NCI-H446 treated with DMSO at 0.1 percent for 48 hours (cell line): ENCODE measurements at regions not wholly inside any gene's neighbourhood (a gene's known extent, or its start where the extent isn't known, plus 50 kb on each side); places are given as distances from the start of the nearest gene placed in this dataset.

Experiments
- DNase-seq: peaks from one replicate; lab custom pipeline; 2025; lab: John Stamatoyannopoulos, UW

GRCh38 chr2:67041051-67041450 lies 356.1 kb upstream of the ETAA1 start:
- DNase-seq = no peak

GRCh38 chr2:67043781-67044478 lies 353.2 kb upstream of the ETAA1 start:
- DNase-seq = no peak

GRCh38 chr2:67046591-67046990 lies 350.5 kb upstream of the ETAA1 start:
- no peak for DNase-seq

- no peak for DNase-seq
Measured at GRCh38 chr2:67048314-67048713, 348.8 kb upstream of the ETAA1 start.

- no peak for DNase-seq
Measured at GRCh38 chr2:67050622-67051021, 346.5 kb upstream of the ETAA1 start.

- DNase-seq = no peak
Measured at GRCh38 chr2:67054728-67055127, 342.4 kb upstream of the ETAA1 start.

GRCh38 chr2:67055387-67056304 lies 341.5 kb upstream of the ETAA1 start:
- no peak for DNase-seq

GRCh38 chr2:67057123-67057522 lies 340.0 kb upstream of the ETAA1 start:
- no peak for DNase-seq

- no peak for DNase-seq
Measured at GRCh38 chr2:67057901-67058703, 339.0 kb upstream of the ETAA1 start.

- no peak for DNase-seq
Measured at GRCh38 chr2:67065046-67065445, 332.1 kb upstream of the ETAA1 start.

- DNase-seq = no peak
Measured at GRCh38 chr2:67066782-67067181, 330.4 kb upstream of the ETAA1 start.

- DNase-seq = no peak
Measured at GRCh38 chr2:67067656-67068055, 329.5 kb upstream of the ETAA1 start.

GRCh38 chr2:67070826-67071225 lies 326.3 kb upstream of the ETAA1 start:
- no peak for DNase-seq

GRCh38 chr2:67075056-67075455 lies 322.1 kb upstream of the ETAA1 start:
- DNase-seq = no peak

GRCh38 chr2:67075530-67076238 lies 321.4 kb upstream of the ETAA1 start:
- no peak for DNase-seq

- no peak for DNase-seq
Measured at GRCh38 chr2:67076239-67076624, 320.9 kb upstream of the ETAA1 start.

- no peak for DNase-seq
Measured at GRCh38 chr2:67079729-67080128, 317.4 kb upstream of the ETAA1 start.

GRCh38 chr2:67082813-67083212 lies 314.3 kb upstream of the ETAA1 start:
- DNase-seq = no peak

GRCh38 chr2:67083951-67084350 lies 313.2 kb upstream of the ETAA1 start:
- no peak for DNase-seq

- DNase-seq = no peak
Measured at GRCh38 chr2:67085146-67085545, 312.0 kb upstream of the ETAA1 start.

GRCh38 chr2:67091681-67092080 lies 305.5 kb upstream of the ETAA1 start:
- no peak for DNase-seq

GRCh38 chr2:67095121-67095520 lies 302.0 kb upstream of the ETAA1 start:
- no peak for DNase-seq
